GM21381 (cell line): ENCODE measurements at regions not wholly inside any gene's neighbourhood (a gene's known extent, or its start where the extent isn't known, plus 50 kb on each side); places are given as distances from the start of the nearest gene placed in this dataset.
"Not testable (repeated sequence)": the region's sequence is repeated elsewhere in the genome, so short reads cannot be mapped to it uniquely, and the experiment has no call there.

Experiments used
- ATAC-seq: cut with Tn5 transposase; IDR thresholded peaks from one replicate; pipeline ENCODE4 v1.9.1; 2021; ENCODE audit warnings: mild to moderate bottlenecking, moderate library complexity; ENCODE audit not compliant: unreplicated experiment

- no peak for ATAC-seq
Measured at GRCh38 chr4:116342143-116342542, 743.2 kb downstream of the TRAM1L1 start.

GRCh38 chr4:116332508-116332907 is 752.9 kb downstream of the TRAM1L1 start:
- ATAC-seq, result no peak

GRCh38 chr4:116328261-116328860 is 757.0 kb downstream of the TRAM1L1 start:
- no peak for ATAC-seq

GRCh38 chr4:116323606-116324005 is 761.8 kb downstream of the TRAM1L1 start:
- no peak for ATAC-seq

GRCh38 chr4:116321471-116321870 is 763.9 kb downstream of the TRAM1L1 start:
- ATAC-seq, result no peak

- ATAC-seq, result no peak
Measured at GRCh38 chr4:116320859-116321258, 764.5 kb downstream of the TRAM1L1 start.

GRCh38 chr4:116303736-116304188 is 781.6 kb downstream of the TRAM1L1 start:
- ATAC-seq, result no peak

- no peak for ATAC-seq
Measured at GRCh38 chr4:116302990-116303735, 782.2 kb downstream of the TRAM1L1 start.

GRCh38 chr4:116275006-116275405 is 810.4 kb downstream of the TRAM1L1 start:
- ATAC-seq, result no peak

GRCh38 chr4:116272336-116272735 is 813.0 kb downstream of the TRAM1L1 start:
- ATAC-seq, result no peak

- ATAC-seq, result not testable (repeated sequence)
Measured at GRCh38 chr4:116260931-116261330, 824.4 kb downstream of the TRAM1L1 start.

GRCh38 chr4:116244771-116245170 is 840.6 kb downstream of the TRAM1L1 start:
- ATAC-seq, result no peak

GRCh38 chr4:116243431-116243830 is 841.9 kb downstream of the TRAM1L1 start:
- no peak for ATAC-seq

GRCh38 chr4:116233971-116234370 is 851.4 kb downstream of the TRAM1L1 start:
- ATAC-seq, result no peak

GRCh38 chr4:116231999-116232398 is 853.4 kb downstream of the TRAM1L1 start:
- not testable (repeated sequence) for ATAC-seq

- ATAC-seq, result no peak
Measured at GRCh38 chr4:116229420-116229819, 856.0 kb downstream of the TRAM1L1 start.

GRCh38 chr4:116223040-116223732 is 862.2 kb downstream of the TRAM1L1 start:
- ATAC-seq, result no peak

GRCh38 chr4:116217781-116218180 is 867.6 kb downstream of the TRAM1L1 start:
- ATAC-seq, result no peak

GRCh38 chr4:116215622-116216021 is 869.8 kb downstream of the TRAM1L1 start:
- ATAC-seq, result no peak

- ATAC-seq, result no peak
Measured at GRCh38 chr4:116202524-116202923, 882.9 kb downstream of the TRAM1L1 start.

GRCh38 chr4:116197317-116197809 is 888.0 kb downstream of the TRAM1L1 start:
- no peak for ATAC-seq

- ATAC-seq, result no peak
Measured at GRCh38 chr4:116183241-116183640, 902.1 kb downstream of the TRAM1L1 start.
